GM12872 (cell line): ENCODE measurements at regions not wholly inside any gene's neighbourhood (a gene's known extent, or its start where the extent isn't known, plus 50 kb on each side); places are given as distances from the start of the nearest gene placed in this dataset.

Experiments used
- CTCF ChIP-seq: IDR thresholded peaks from 3 replicates; pipeline ENCODE4 v1.5.1; 2011; ENCODE audit warnings: low read depth, mild to moderate bottlenecking, low read length, moderate library complexity; ENCODE audit not compliant: insufficient read depth

DNA sequence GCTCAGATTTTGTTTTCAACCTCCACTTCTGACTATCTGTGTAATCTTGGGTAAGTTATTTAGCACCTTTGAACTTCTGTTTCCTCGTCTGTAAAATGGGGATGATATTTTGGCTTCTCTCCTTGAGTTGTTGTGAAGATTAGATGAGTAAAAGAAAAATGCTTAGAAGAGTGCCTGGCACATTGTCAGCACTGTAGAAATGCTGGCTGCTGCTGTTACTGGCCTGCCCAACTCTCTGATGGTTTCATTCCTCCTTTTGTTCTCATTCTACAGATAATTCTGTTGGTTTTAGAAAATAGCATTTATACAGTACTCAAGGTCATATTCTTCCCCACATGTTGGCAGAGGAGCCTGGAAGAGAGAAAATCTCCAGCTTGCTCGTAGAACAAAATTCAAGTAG, 547.2 kb upstream of the JAG1 start:
- no peak for TF ChIP-seq CTCF

GRCh38 chr20:11222243-11222642, 548.4 kb upstream of the JAG1 start:
- TF ChIP-seq CTCF: no peak

- no peak for TF ChIP-seq CTCF
These were observed 553.8 kb upstream of the JAG1 start for GRCh38 chr20:11227602-11228001.

GRCh38 chr20:11229772-11230171, 556.0 kb upstream of the JAG1 start:
- no peak for TF ChIP-seq CTCF

- TF ChIP-seq CTCF: no peak
These were observed 557.2 kb upstream of the JAG1 start for GRCh38 chr20:11230999-11231398.

DNA sequence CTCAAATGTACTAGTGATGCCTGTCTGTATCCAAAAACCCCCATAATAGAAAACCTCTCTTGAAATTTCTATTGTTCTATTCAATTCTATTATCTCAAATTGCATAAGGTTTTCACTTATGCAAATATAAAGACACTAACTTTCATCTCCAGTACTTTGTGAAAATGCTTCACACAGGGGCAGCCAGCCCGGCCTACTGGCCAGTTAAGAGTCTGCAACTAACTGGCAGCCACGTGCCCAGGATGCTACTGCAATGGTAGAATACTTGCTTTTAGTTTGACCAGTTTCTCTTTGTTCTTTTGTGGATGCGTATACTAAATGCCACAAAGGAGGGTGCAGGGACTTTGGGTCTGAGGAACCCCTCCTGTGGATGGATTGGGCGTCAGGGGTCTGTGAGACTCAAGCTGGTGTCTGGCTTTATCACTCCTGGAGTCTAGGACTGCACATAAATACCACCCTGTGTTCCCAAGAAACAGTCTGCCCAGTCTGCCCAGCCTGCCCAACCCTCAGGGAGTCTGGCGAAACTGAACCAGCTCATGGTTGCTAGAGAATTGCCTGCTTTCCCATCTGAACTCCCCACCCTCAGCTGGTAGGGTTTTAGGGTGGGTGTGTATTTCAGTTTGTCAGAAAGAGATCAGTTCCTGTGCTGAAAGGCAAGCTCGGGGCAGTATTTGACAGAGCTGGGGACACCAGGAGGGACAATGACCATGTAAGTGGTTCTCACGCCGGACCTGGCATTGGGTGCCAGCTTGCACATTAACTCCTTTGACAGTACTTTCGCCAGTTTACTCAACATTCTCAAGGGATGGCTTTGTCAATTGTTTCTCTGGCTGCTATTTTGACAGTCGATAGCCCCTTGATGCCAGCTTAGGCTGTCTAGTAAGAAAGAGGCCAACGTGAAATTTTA, 558.2 kb upstream of the JAG1 start:
- no peak for TF ChIP-seq CTCF

DNA sequence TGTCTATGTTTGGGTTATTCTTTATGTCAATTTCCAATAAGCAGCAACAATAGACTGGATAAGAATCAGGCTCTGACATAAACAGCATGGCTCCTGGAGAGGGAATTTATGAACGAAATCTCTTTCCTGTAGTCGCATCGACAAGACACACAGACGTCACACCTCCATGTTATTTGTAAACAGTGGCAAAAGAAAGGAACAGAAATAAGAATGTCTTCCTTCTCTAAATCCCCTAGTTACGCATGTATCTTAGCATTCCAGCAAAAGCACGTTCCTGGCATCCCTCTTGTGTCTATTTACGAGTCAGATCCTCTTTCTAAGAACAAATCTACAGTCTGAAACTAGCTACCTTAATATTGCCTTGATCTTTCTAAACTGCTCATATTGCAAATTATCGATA, 559.1 kb upstream of the JAG1 start:
- no peak for TF ChIP-seq CTCF
